ENCODE measurements at regions not wholly inside any gene's neighbourhood (a gene's known extent, or its start where the extent isn't known, plus 50 kb on each side); places are given as distances from the start of the nearest gene placed in this dataset.
"Not testable (repeated sequence)": the region's sequence is repeated elsewhere in the genome, so short reads cannot be mapped to it uniquely, and the experiment has no call there.

GRCh38 chr4:53943345-53944085 lies 120.9 kb downstream of the CHIC2 start:
- no peak overlapping the region for H3K4me3 ChIP-seq (ENCODE audit: low read depth, low read length)
- H3K27me3 ChIP-seq (ENCODE audit: control insufficient read depth, insufficient read depth, low read length), result no peaks in the 10 kb centered on the region
- POLR2A ChIA-PET, result interaction anchor here (0.7 to 1.2 kb wide), 2 partner anchors 11 to 13 kb away, joined by 3 read pairs; no protein-coding TSS in a partner anchor
- CTCF ChIA-PET, result interaction anchor here (2.3 kb wide), 1 partner anchor 14 kb away, joined by 12 read pairs; no protein-coding TSS in a partner anchor
- H3K27ac ChIP-seq (ENCODE audit: low read depth, low read length), result no peak overlapping the region
- no peak for DNase-seq (ENCODE audit: low read depth, low spot score)
- H3K9me3 ChIP-seq (ENCODE audit: control insufficient read depth, insufficient read depth, low read length), result no peaks in the 10 kb centered on the region
- TF ChIP-seq CTCF (IDR thresholded peaks at IDR 0.05; ENCODE audit: low read depth, low read length), result no peak

GRCh38 chr4:53942712-53943111 lies 121.7 kb downstream of the CHIC2 start:
- POLR2A ChIA-PET, result no interaction called here
- CTCF ChIA-PET, result interaction anchor here (1.0 to 2.5 kb wide), 3 partner anchors 13 to 451 kb away, joined by 3 to 12 read pairs (median 9); no protein-coding TSS in a partner anchor
- Histone ChIP-seq H3K4me3 (ENCODE audit: low read depth, low read length) (no peak overlapping the region), H3K27me3 (ENCODE audit: control insufficient read depth, insufficient read depth, low read length) (no peaks in the 10 kb centered on the region), H3K9me3 (ENCODE audit: control insufficient read depth, insufficient read depth, low read length) (no peaks in the 10 kb centered on the region), H3K27ac (ENCODE audit: low read depth, low read length) (no peak overlapping the region)
- no peak for TF ChIP-seq CTCF (IDR thresholded peaks at IDR 0.05; ENCODE audit: low read depth, low read length)
- no peak for DNase-seq (ENCODE audit: low read depth, low spot score)

GRCh38 chr4:53941331-53941730 lies 123.1 kb downstream of the CHIC2 start:
- CTCF ChIA-PET, result interaction anchor here (1.2 to 2.5 kb wide), 2 partner anchors 11 to 259 kb away, joined by 3 to 9 read pairs; no protein-coding TSS in a partner anchor
- DNase-seq (ENCODE audit: low read depth, low spot score), result no peak
- POLR2A ChIA-PET, result no interaction called here
- Histone ChIP-seq H3K27ac (ENCODE audit: low read depth, low read length) (no peak overlapping the region), H3K4me3 (ENCODE audit: low read depth, low read length) (no peak overlapping the region), H3K27me3 (ENCODE audit: control insufficient read depth, insufficient read depth, low read length) (no peaks in the 10 kb centered on the region), H3K9me3 (ENCODE audit: control insufficient read depth, insufficient read depth, low read length) (no peaks in the 10 kb centered on the region)
- TF ChIP-seq CTCF (IDR thresholded peaks at IDR 0.05; ENCODE audit: low read depth, low read length), result no peak

- POLR2A ChIA-PET; DNase-seq (ENCODE audit: low read depth, low spot score); H3K4me3 ChIP-seq (ENCODE audit: low read depth, low read length); H3K27me3 ChIP-seq (ENCODE audit: control insufficient read depth, insufficient read depth, low read length); H3K27ac ChIP-seq (ENCODE audit: low read depth, low read length); H3K9me3 ChIP-seq (ENCODE audit: control insufficient read depth, insufficient read depth, low read length); CTCF ChIA-PET: not testable (repeated sequence)
Measured at GRCh38 chr4:53939892-53940291, 124.5 kb downstream of the CHIC2 start.

GRCh38 chr4:53937918-53938317 lies 126.5 kb downstream of the CHIC2 start:
- Histone ChIP-seq H3K27ac (ENCODE audit: low read depth, low read length) (peak overlapping the region; percentile 24), H3K4me3 (ENCODE audit: low read depth, low read length) (no peak overlapping the region), H3K27me3 (ENCODE audit: control insufficient read depth, insufficient read depth, low read length) (no peaks in the 10 kb centered on the region), H3K9me3 (ENCODE audit: control insufficient read depth, insufficient read depth, low read length) (no peaks in the 10 kb centered on the region; the same call in 1 of the 2 replicates)
- CTCF ChIA-PET, result interaction anchor here (0.6 kb wide), 1 partner anchor 486 kb away, joined by 3 read pairs; no protein-coding TSS in a partner anchor
- no peak for TF ChIP-seq CTCF (IDR thresholded peaks at IDR 0.05; ENCODE audit: low read depth, low read length)
- DNase-seq (ENCODE audit: low read depth, low spot score), result peak; percentile 47
- POLR2A ChIA-PET, result no interaction called here
